Adrenal gland (tissue), 9 donors: ENCODE measurements at regions not wholly inside any gene's neighbourhood (a gene's known extent, or its start where the extent isn't known, plus 50 kb on each side); places are given as distances from the start of the nearest gene placed in this dataset.

Source experiments
- DNase-seq, 7 donors: peaks; one replicate each; pipeline ENCODE4 v3.0.0-alpha.2; 2019 to 2020
- H3K27ac ChIP-seq, 5 donors: fragments of 200-600 bp; sonication (generic) in 4 of 5; 1 replicate in 3 of 5; 2 replicates in 2 of 5; pipeline versions ENCODE4 v1.5.1 to v1.8.0; 2016 to 2020; ENCODE audit warnings: mild to moderate bottlenecking in 1 of 5
- H3K27me3 ChIP-seq: fragments of 200-600 bp; 2 replicates; pipeline ENCODE4 v1.8.0; 2021
- H3K36me3 ChIP-seq, 2 donors: fragments of 200-600 bp; replicated peaks in 1 of 2; 1 replicate in 1 of 2; 2 replicates in 1 of 2; pipeline versions ENCODE4 v1.5.1 to v1.8.0; 2018 to 2022
- H3K4me1 ChIP-seq, 2 donors: fragments of 200-600 bp; replicated peaks in 1 of 2; 1 replicate in 1 of 2; 2 replicates in 1 of 2; pipeline versions ENCODE4 v1.5.1 to v1.8.0; 2018 to 2021
- H3K4me3 ChIP-seq, 4 donors: fragments of 200-600 bp; sonication (generic) in 3 of 4; one replicate each; pipeline ENCODE4 v1.5.1; 2016 to 2018
- H3K9me3 ChIP-seq, 3 donors: fragments of 200-600 bp; sonication (generic) in 1 of 3; replicated peaks in 1 of 3; 1 replicate in 2 of 3; 2 replicates in 1 of 3; pipeline versions ENCODE4 v1.5.1 to v1.8.0; 2016 to 2021
- POLR2A ChIP-seq, 2 donors: fragments of 450-650 bp; IDR thresholded peaks; one replicate each; pipeline ENCODE4 v1.6.1; 2017; ENCODE audit warnings: antibody characterized with exemption in 2 of 2, mild to moderate bottlenecking in 2 of 2, moderate library complexity in 1 of 2
- WGBS, 4 donors: extraction: QIAGEN DNeasy Blood & Tissue Kit in 2 of 4; methylation state at CpG; one replicate each; pipeline versions ENCODE4 v1.1.5 to v1.1.7; 2013 to 2017; 5-methylcytosine and 5-hydroxymethylcytosine counted together
- intact Hi-C, 2 donors: fragments of 100-400 bp; cut with DNase I; formaldehyde crosslinking; loops; one replicate each; pipeline versions ENCODE4 v1.14.1 to v1.15.0; 2022 to 2023
- TF ChIP-seq, protein P1 (sequence below), 6 experiments: fragments of 450-650 bp in 4 of 6; fragments of 200-600 bp in 2 of 6; sonication (generic) in 1 of 6; IDR thresholded peaks; 1 replicate in 5 of 6; 2 replicates in 1 of 6; pipeline versions ENCODE4 v1.5.1 to v1.8.0; 2016 to 2021; ENCODE audit warnings: antibody characterized with exemption in 6 of 6, mild to moderate bottlenecking in 2 of 6, moderate library complexity in 1 of 6
- donor health status: healthy with polysubstance abuse.
- donor health status: Bipolar disorder and iron deficiency.
- donor health status: DM: yes; HTN: yes; CAD: no.
- donor health status: DM: no; HTN: no; CAD: no.
- donor health status: DM: no; HTN: no; CAD: no.

DNA sequence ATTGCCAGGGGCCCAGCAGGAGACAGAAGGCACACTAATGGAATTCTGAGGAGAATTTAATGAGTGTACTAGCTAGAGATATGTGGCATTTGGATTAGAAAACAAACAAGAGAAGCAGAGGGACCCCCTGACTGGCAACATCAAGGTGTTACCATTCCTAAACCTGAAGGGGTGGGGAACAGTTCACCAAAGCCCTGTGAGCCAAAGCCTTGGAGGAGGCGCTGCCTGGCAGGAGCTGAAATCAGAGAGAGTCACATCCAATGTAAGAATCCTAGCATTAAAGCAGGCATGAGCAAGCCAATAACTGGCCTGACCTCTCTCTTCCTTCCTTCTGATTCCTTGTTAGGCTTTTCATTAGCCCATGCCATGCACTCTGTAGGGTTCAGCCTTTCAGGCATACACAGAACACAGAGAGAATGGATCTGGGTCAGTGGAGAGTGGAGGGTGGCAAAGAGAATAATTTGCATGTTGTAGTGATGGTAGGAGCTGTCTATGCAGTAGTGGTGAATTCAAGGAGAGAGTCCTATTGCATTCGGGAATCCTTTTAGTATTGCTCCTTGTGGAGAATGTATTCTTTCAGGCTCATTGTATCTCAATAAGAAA, 367.2 kb upstream of the MAN1A1 start:
- H3K36me3 ChIP-seq = no peaks in the 10 kb centered on the region
- intact Hi-C loops = no loop called here
- no peaks in the 10 kb centered on the region for H3K9me3 ChIP-seq
- 89 to 96% (median 92%) methylated on average over 2 of the region's 2 CpGs for WGBS, 4 donors
- H3K27ac ChIP-seq = no peak overlapping the region
- H3K4me3 ChIP-seq = no peak overlapping the region
- TF ChIP-seq POLR2A (IDR thresholded peaks at IDR 0.05) = no peak
- TF ChIP-seq, protein P1, sequence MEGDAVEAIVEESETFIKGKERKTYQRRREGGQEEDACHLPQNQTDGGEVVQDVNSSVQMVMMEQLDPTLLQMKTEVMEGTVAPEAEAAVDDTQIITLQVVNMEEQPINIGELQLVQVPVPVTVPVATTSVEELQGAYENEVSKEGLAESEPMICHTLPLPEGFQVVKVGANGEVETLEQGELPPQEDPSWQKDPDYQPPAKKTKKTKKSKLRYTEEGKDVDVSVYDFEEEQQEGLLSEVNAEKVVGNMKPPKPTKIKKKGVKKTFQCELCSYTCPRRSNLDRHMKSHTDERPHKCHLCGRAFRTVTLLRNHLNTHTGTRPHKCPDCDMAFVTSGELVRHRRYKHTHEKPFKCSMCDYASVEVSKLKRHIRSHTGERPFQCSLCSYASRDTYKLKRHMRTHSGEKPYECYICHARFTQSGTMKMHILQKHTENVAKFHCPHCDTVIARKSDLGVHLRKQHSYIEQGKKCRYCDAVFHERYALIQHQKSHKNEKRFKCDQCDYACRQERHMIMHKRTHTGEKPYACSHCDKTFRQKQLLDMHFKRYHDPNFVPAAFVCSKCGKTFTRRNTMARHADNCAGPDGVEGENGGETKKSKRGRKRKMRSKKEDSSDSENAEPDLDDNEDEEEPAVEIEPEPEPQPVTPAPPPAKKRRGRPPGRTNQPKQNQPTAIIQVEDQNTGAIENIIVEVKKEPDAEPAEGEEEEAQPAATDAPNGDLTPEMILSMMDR (IDR thresholded peaks at IDR 0.05) = no peak
- no peak for DNase-seq
- H3K27me3 ChIP-seq = no peaks in the 10 kb centered on the region
- H3K4me1 ChIP-seq = no peaks in the 10 kb centered on the region

DNA sequence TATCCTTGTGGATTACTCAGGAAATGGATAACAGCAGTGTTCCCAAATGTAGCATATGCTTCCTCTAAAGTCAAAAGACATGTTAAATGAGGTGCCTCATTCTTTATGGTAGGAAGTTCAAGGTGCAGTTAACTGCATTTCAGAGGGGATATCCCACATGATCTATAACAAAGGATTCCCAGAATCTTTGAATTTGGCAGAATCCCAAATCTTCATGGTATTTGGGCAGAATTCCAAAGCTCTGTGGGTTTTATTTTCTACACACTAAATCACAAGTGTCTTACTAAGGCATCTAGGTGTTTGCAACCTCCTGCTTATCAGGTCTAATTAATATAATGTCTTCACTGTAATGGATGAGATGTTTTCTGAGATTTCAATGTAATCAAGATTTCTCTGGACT, 364.3 kb upstream of the MAN1A1 start:
- TF ChIP-seq, protein P1 (IDR thresholded peaks at IDR 0.05) = no peak
- no peak for TF ChIP-seq POLR2A (IDR thresholded peaks at IDR 0.05)
- Histone ChIP-seq H3K9me3 (no peaks in the 10 kb centered on the region), H3K4me3 (no peak overlapping the region), H3K4me1 (no peaks in the 10 kb centered on the region), H3K27me3 (no peaks in the 10 kb centered on the region), H3K27ac (no peak overlapping the region), H3K36me3 (no peaks in the 10 kb centered on the region)
- DNase-seq = no peak
- intact Hi-C loops = no loop called here

DNA sequence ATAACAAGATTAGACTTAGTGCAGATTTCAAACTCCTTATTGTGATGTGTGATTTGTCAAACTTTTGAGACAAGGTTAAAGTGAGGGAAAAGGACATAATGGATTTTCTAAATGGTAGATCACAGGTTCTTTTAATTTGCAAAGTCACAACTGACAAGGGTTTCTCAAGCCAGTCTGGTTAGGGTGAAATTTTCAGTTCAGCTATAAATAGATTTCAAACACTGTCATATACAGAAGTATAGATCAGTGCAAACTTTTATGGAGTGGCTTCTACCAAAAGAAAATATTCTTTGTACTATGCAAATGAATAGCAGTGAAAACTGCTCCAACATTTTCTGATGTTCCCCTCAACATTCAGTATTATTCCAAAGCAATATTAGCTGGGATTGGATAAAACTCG, 337.1 kb upstream of the MAN1A1 start:
- Histone ChIP-seq H3K4me3 (no peak overlapping the region), H3K4me1 (no peaks in the 10 kb centered on the region), H3K27ac (no peak overlapping the region), H3K9me3 (no peaks in the 10 kb centered on the region), H3K36me3 (no peaks in the 10 kb centered on the region), H3K27me3 (no peaks in the 10 kb centered on the region)
- intact Hi-C loops = no loop called here
- no peak for DNase-seq
- 79 to 90% (median 86%) methylated on average over 1 of the region's 1 CpG for WGBS, 4 donors
- TF ChIP-seq, protein P1 (IDR thresholded peaks at IDR 0.05) = no peak
- TF ChIP-seq POLR2A (IDR thresholded peaks at IDR 0.05) = no peak

DNA sequence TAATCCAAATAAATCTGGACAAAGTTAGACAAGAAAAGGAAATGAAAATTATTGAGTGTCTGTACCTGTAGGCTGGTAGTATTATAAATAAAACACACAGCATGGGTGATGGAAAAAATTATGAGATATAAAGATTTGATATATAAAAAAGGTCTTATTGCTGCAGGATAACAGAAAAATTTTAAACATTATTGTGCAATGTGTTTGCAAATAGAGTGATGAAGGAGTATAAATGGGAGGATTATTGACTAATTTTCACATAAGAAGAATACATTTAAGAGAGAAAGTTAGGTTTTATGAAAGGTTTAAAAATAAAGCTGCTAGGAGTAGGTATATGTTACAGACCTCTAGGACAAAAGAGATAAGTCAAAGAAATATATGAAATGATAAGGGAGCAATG, 336.7 kb upstream of the MAN1A1 start:
- no peak overlapping the region for H3K27ac ChIP-seq
- intact Hi-C loops = no loop called here
- no peaks in the 10 kb centered on the region for H3K27me3 ChIP-seq
- no peak for TF ChIP-seq POLR2A (IDR thresholded peaks at IDR 0.05)
- TF ChIP-seq, protein P1 (IDR thresholded peaks at IDR 0.05) = no peak
- H3K4me1 ChIP-seq = no peaks in the 10 kb centered on the region
- H3K4me3 ChIP-seq = no peak overlapping the region
- no peaks in the 10 kb centered on the region for H3K36me3 ChIP-seq
- H3K9me3 ChIP-seq = no peaks in the 10 kb centered on the region
- no peak for DNase-seq
